Tibial nerve (tissue), 4 donors: ENCODE measurements at regions not wholly inside any gene's neighbourhood (a gene's known extent, or its start where the extent isn't known, plus 50 kb on each side); places are given as distances from the start of the nearest gene placed in this dataset.

Experiments
- CTCF ChIP-seq, 5 experiments: fragments of 200-600 bp in 3 of 5; fragments of 450-650 bp in 2 of 5; sonication (generic) in 3 of 5; IDR thresholded peaks; one replicate each; pipeline ENCODE4 v1.5.1; 2016 to 2019; ENCODE audit warnings: antibody characterized with exemption in 5 of 5, mild to moderate bottlenecking in 3 of 5, moderate library complexity in 2 of 5
- EP300 ChIP-seq, 2 donors: sonication (generic); formaldehyde crosslinking; IDR thresholded peaks; one replicate each; pipeline ENCODE4 v1.6.1; 2017; ENCODE audit warnings: antibody characterized with exemption in 2 of 2, mild to moderate bottlenecking in 1 of 2
- POLR2A ChIP-seq, 2 donors: fragments of 450-650 bp; IDR thresholded peaks; one replicate each; pipeline ENCODE4 v1.6.1; 2017; ENCODE audit warnings: antibody characterized with exemption in 2 of 2, mild to moderate bottlenecking in 2 of 2, moderate library complexity in 2 of 2

- no peak for TF ChIP-seq POLR2A (IDR thresholded peaks at IDR 0.05)
- no peak for TF ChIP-seq CTCF (IDR thresholded peaks at IDR 0.05)
- no peak for TF ChIP-seq EP300 (IDR thresholded peaks at IDR 0.05)
These were observed 1386.4 kb downstream of the CDH11 start for GRCh38 chr16:63735456-63735855.
